DMS114 treated with DMSO at 0.1 percent for 48 hours (cell line): ENCODE measurements at regions not wholly inside any gene's neighbourhood (a gene's known extent, or its start where the extent isn't known, plus 50 kb on each side); places are given as distances from the start of the nearest gene placed in this dataset.

Experiments used
- DNase-seq: peaks from one replicate; lab custom pipeline; 2025; ENCODE audit not compliant: unreplicated experiment; lab: John Stamatoyannopoulos, UW

- no peak for DNase-seq
Observed at GRCh38 chr12:83408851-83409250, 722.1 kb downstream of the TMTC2 start.

GRCh38 chr12:83408146-83408545, 721.4 kb downstream of the TMTC2 start:
- no peak for DNase-seq

DNA sequence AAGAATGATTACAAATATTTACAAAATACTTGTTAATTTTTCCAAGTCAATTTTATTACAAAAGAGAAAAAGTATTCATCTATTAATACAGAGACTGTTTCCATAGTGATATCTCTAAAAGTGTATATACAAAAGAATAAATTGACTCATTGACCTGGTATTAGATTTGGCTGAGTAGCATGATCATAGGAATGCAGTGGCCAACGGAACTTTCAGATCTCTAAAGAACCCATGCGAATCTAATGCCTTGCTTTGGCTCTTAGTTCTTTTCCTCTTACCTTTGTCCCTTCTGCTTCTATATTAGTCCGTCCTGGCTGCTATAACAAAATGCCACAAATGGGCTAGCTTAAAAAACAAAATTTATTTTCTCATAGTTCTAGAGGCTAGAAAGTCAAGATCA, 717.8 kb downstream of the TMTC2 start:
- DNase-seq, result no peak

- DNase-seq, result no peak
Observed at GRCh38 chr12:83390186-83390585, 703.5 kb downstream of the TMTC2 start.

GRCh38 chr12:83389237-83389996, 702.7 kb downstream of the TMTC2 start:
- DNase-seq, result no peak

- no peak for DNase-seq
Observed at GRCh38 chr12:83388551-83388950, 701.8 kb downstream of the TMTC2 start.

DNA sequence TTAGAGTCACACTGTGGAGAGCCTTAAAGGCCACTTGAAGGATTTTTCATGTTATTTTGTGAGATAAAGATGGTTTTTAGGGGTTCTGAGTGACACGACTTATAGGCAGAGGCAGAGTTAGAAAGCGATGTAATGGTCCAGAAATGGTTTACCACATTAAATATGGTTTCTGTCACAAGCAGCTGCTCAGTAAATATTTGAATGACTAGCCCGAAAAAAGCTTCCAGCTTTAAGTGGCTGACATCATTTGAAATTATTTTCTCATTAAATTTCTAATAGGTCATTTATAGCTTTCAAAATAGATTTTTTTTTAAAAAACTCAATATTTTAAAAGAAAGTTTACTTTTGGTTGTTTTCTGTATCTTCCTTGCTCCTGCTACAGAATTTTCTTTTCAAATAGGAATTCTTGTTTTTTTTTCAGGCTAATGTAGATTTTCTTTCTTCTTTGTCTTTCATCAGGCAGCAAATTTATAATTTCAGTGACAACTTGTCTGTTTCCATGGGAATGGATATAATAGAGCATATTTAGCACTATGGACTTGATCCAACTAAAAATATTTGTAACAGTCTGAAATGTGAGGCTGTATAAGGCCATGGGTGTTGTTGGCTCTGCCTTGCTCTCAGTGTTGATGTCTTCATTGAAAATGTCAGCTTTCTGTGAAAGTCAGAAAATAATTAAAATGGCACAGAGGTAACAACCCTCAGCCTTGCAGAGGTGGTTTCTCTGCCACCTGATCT, 700.0 kb downstream of the TMTC2 start:
- no peak for DNase-seq

DNA sequence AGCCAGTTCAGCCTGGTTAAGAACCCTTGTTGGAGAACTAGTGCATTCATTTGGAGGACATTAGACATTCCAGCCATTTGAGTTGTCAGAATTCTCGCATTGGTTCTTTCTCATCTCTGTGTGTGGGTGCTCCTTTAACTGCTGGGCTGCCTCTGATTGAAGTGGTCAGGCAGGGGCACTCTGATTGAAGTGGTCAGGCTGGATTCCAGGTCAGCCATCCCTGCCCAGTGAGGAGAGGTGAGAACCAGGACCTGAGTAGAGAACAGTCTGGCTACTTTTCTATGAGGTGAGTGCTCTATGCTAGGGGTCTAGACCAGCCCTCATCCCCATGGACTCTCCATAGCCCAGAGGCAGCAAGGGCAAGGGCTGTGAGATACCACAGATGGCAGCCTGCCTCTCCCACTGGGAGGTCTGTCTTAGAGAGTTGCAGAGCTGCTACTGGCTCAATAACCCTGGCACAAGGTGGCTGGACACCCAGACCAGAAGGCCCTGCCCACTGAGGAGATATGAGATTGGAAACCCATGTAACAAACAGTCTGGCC, 691.6 kb downstream of the TMTC2 start:
- DNase-seq, result no peak

GRCh38 chr12:83365317-83365716, 678.6 kb downstream of the TMTC2 start:
- no peak for DNase-seq

GRCh38 chr12:83361475-83361874, 674.8 kb downstream of the TMTC2 start:
- no peak for DNase-seq

DNA sequence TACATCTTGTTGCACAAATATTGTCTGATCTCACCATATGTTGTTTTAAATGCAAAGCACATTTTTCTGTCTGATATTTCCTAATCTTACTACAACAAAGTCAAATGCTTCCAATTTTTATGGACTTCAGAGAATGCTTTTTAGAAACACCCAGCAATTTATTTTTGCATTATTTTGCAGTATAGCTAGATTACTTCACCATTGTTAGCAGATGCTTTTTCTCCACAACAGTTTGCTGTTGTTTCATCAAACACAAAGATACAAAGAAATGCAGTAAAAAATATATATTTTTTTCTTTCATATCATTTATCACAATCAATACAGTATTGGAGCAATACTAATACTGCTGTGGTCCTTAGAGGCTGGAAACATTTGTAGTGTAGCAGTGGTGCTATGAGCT, 674.4 kb downstream of the TMTC2 start:
- DNase-seq, result no peak

DNA sequence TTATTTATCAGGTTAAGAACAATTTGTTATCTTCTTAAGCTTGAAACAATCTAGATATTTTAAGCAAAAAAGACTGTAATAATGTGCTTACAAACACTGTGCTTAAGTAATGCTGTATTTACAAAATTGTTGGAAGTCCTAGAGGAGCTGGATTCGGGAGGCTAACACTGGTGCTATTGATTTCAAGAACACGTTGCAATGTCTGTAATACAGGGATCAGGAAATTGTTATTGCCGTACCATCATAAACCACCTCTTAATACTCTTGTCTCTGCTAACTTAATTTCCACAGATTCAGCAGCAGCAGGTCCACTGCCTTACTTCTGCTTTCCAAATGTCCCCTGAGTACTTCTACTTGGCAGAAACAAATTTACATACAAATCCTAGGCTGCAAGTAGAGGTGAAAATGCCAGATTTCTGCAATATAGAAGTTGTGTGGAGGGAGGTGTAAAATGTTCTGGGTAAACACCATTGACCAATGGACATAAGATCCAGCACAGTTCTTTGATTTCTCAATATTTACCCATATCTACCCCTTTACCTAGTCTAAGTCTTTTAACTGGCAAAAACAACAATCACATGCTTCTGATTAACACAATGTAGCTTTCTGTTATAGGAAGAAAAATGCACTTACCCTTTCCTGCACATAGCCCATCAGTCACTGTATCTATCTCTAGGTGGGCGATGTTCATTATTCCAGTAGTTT, 663.4 kb downstream of the TMTC2 start:
- DNase-seq, result no peak

DNA sequence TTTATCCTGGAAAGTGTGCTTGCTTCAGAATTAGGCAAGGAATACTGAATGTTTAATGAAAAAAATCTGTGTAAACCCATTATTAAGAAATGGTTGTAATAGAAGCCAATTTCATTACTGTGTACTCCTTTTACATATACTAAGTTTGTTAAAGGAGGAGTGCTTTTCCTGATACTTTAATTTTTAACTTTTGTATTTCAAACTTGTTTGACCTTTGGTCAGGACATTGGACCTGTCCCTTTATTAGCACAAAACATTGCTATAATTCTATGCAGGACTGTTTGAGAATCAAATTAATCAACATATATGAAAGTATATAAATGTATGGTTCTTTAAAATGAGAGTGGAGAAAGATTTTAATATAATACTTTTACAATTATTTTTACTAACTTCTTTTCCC, 659.6 kb downstream of the TMTC2 start:
- no peak for DNase-seq

DNA sequence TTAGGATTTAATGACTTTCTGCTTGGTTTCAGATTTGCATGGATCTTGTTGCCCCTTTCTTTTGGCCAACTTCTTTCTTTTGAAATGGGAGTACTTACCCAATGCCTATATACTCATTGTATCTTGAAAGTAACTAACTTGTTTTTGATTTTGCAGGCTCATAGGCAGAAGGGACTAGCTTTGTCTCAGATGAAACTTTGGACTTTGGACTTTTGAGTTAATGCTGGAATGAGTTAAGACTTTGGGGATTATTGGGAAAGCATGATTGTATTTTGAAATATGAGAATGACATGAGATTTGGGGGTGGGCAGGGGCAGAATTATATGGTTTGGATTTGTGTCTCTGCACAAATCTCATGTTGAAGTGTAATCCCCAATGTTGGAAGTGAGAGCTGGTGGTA, 657.1 kb downstream of the TMTC2 start:
- no peak for DNase-seq

DNA sequence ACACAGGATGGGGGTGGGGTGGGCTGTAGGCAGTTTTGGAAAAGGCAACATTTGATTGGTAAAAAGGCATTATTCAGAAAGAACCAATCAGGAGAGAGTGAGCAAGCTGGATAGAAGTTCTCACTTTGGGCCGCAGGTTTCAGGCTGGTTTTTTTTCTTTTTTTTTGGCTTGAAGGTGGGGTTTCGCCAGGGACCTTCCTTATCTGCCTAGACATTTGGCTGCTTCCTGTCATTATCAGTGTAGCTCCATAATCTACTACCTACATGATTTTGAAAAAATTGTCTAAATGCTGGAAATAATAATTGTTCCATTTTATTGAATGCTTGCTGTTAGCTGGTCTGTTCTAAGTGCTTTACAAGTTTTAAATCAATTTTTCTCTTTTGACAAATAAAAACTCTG, 649.0 kb downstream of the TMTC2 start:
- no peak for DNase-seq

- no peak for DNase-seq
Observed at GRCh38 chr12:83326666-83327065, 640.0 kb downstream of the TMTC2 start.

- DNase-seq, result no peak
Observed at GRCh38 chr12:83323866-83324265, 637.2 kb downstream of the TMTC2 start.

DNA sequence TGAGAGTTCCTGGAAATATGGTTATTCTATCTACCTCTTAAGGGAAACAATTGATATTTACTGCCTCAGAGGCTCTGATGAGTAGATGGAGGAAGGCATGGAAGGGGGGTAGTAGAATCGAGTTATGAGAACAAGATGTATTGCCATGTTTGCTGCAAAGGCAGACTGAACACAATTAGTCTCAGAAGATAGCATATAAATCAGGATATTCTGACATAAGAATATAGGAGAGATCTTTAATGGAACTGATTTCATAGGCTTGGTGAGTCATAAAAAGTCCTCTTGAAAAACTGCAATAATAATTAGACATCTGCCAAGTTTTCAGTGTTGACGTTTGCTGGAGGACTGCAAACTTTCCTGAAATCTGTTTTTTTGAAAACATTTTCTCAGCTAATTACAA, 636.1 kb downstream of the TMTC2 start:
- no peak for DNase-seq

- no peak for DNase-seq
Observed at GRCh38 chr12:83321971-83322370, 635.3 kb downstream of the TMTC2 start.

- DNase-seq, result no peak
Observed at GRCh38 chr12:83320350-83320749, 633.6 kb downstream of the TMTC2 start.

GRCh38 chr12:83318386-83319098, 631.8 kb downstream of the TMTC2 start:
- no peak for DNase-seq
